Immature natural killer cell (primary cell): ENCODE measurements at regions not wholly inside any gene's neighbourhood (a gene's known extent, or its start where the extent isn't known, plus 50 kb on each side); places are given as distances from the start of the nearest gene placed in this dataset.
"Not testable (repeated sequence)": the region's sequence is repeated elsewhere in the genome, so short reads cannot be mapped to it uniquely, and the experiment has no call there.

Experiments used
- DNase-seq, 3 donors: peaks; one replicate each; pipeline ENCODE4 v3.0.0; 2022; ENCODE audit warnings: mixed read lengths in 1 of 3
- H3K27ac Mint-ChIP-seq, 6 donors: one replicate each; pipeline ENCODE4 v1.8.0; 2020; ENCODE audit warnings: mixed read lengths in 6 of 6, mild to moderate bottlenecking in 5 of 6, inconsistent platforms in 4 of 6, moderate library complexity in 3 of 6
- H3K27me3 Mint-ChIP-seq, 3 donors: one replicate each; pipeline ENCODE4 v1.8.0; 2020 to 2021; ENCODE audit warnings: low read depth in 3 of 3, mild to moderate bottlenecking in 3 of 3, mixed read lengths in 3 of 3, moderate library complexity in 3 of 3, inconsistent platforms in 1 of 3
- H3K36me3 Mint-ChIP-seq, 3 donors: one replicate each; pipeline ENCODE4 v1.8.0; 2020; ENCODE audit warnings: mixed read lengths in 3 of 3, inconsistent platforms in 2 of 3, mild to moderate bottlenecking in 2 of 3
- H3K4me1 Mint-ChIP-seq, 2 donors: one replicate each; pipeline ENCODE4 v1.8.0; 2020; ENCODE audit warnings: inconsistent platforms in 2 of 2, mild to moderate bottlenecking in 2 of 2, mixed read lengths in 2 of 2, moderate library complexity in 1 of 2
- H3K4me3 Mint-ChIP-seq, 5 donors: one replicate each; pipeline ENCODE4 v1.8.0; 2020; ENCODE audit warnings: mild to moderate bottlenecking in 5 of 5, mixed read lengths in 5 of 5, inconsistent platforms in 3 of 5, moderate library complexity in 3 of 5
- H3K9me3 Mint-ChIP-seq, 6 donors: one replicate each; pipeline ENCODE4 v1.8.0; 2020; ENCODE audit warnings: mild to moderate bottlenecking in 6 of 6, mixed read lengths in 6 of 6, inconsistent platforms in 4 of 6, moderate library complexity in 3 of 6

GRCh38 chr5:72705178-72705577, 111.3 kb upstream of the TNPO1 start:
- H3K27me3 Mint-ChIP-seq = peaks cover 1 to 3% (median 3%) of the 10 kb centered on the region in 3 donors
- H3K4me3 Mint-ChIP-seq = no peak overlapping the region
- no peaks in the 10 kb centered on the region for H3K36me3 Mint-ChIP-seq
- peaks cover 0 to 2% (median 0%) of the 10 kb centered on the region in 6 donors for H3K9me3 Mint-ChIP-seq
- DNase-seq = no peak
- no peaks in the 10 kb centered on the region for H3K4me1 Mint-ChIP-seq
- H3K27ac Mint-ChIP-seq = no peak overlapping the region

GRCh38 chr5:72703876-72704275, 112.6 kb upstream of the TNPO1 start:
- no peak overlapping the region for H3K4me3 Mint-ChIP-seq
- DNase-seq = no peak
- no peaks in the 10 kb centered on the region for H3K4me1 Mint-ChIP-seq
- no peak overlapping the region for H3K27ac Mint-ChIP-seq
- H3K27me3 Mint-ChIP-seq = peaks cover 0 to 4% (median 3%) of the 10 kb centered on the region in 3 donors
- H3K36me3 Mint-ChIP-seq = no peaks in the 10 kb centered on the region
- H3K9me3 Mint-ChIP-seq = peaks cover 0 to 2% (median 0%) of the 10 kb centered on the region in 6 donors

- Mint-ChIP-seq H3K9me3 (peaks cover 0 to 2% (median 0%) of the 10 kb centered on the region in 6 donors), H3K27me3 (peaks cover 0 to 6% (median 3%) of the 10 kb centered on the region in 3 donors), H3K4me3 (no peak overlapping the region), H3K36me3 (no peaks in the 10 kb centered on the region), H3K4me1 (no peaks in the 10 kb centered on the region), H3K27ac (no peak overlapping the region)
- no peak for DNase-seq
These were observed 113.5 kb upstream of the TNPO1 start for GRCh38 chr5:72702881-72703434.

- DNase-seq, H3K4me3 Mint-ChIP-seq, H3K36me3 Mint-ChIP-seq, H3K4me1 Mint-ChIP-seq, H3K27me3 Mint-ChIP-seq, H3K9me3 Mint-ChIP-seq, H3K27ac Mint-ChIP-seq: not testable (repeated sequence)
These were observed 114.4 kb upstream of the TNPO1 start for GRCh38 chr5:72702105-72702504.

GRCh38 chr5:72698481-72698880, 118.0 kb upstream of the TNPO1 start:
- Mint-ChIP-seq H3K4me3 (no peak overlapping the region), H3K9me3 (peaks cover 0 to 2% (median 0%) of the 10 kb centered on the region in 6 donors), H3K27ac (no peak overlapping the region), H3K36me3 (no peaks in the 10 kb centered on the region), H3K27me3 (peaks cover 2 to 5% (median 3%) of the 10 kb centered on the region in 3 donors), H3K4me1 (no peaks in the 10 kb centered on the region)
- no peak for DNase-seq

GRCh38 chr5:72697622-72698021, 118.8 kb upstream of the TNPO1 start:
- DNase-seq = no peak
- no peaks in the 10 kb centered on the region for H3K36me3 Mint-ChIP-seq
- no peak overlapping the region for H3K27ac Mint-ChIP-seq
- no peaks in the 10 kb centered on the region for H3K4me1 Mint-ChIP-seq
- peaks cover 2 to 7% (median 3%) of the 10 kb centered on the region in 3 donors for H3K27me3 Mint-ChIP-seq
- H3K4me3 Mint-ChIP-seq = no peak overlapping the region
- H3K9me3 Mint-ChIP-seq = peaks cover 0 to 2% (median 0%) of the 10 kb centered on the region in 6 donors

- Mint-ChIP-seq H3K9me3 (no peaks in the 10 kb centered on the region), H3K36me3 (no peaks in the 10 kb centered on the region), H3K4me1 (no peaks in the 10 kb centered on the region), H3K27ac (no peak overlapping the region), H3K4me3 (no peak overlapping the region), H3K27me3 (peaks cover 0 to 9% (median 2%) of the 10 kb centered on the region in 3 donors)
- DNase-seq = no peak
These were observed 120.8 kb upstream of the TNPO1 start for GRCh38 chr5:72695659-72696058.

- H3K27me3 Mint-ChIP-seq = peaks cover 0 to 10% (median 2%) of the 10 kb centered on the region in 3 donors
- H3K4me1 Mint-ChIP-seq = no peaks in the 10 kb centered on the region
- H3K27ac Mint-ChIP-seq = no peak overlapping the region
- DNase-seq = no peak
- no peaks in the 10 kb centered on the region for H3K9me3 Mint-ChIP-seq
- no peak overlapping the region for H3K4me3 Mint-ChIP-seq
- no peaks in the 10 kb centered on the region for H3K36me3 Mint-ChIP-seq
These were observed 121.6 kb upstream of the TNPO1 start for GRCh38 chr5:72694856-72695255.

- peaks cover 2 to 7% (median 2%) of the 10 kb centered on the region in 3 donors for H3K27me3 Mint-ChIP-seq
- H3K4me3 Mint-ChIP-seq = no peak overlapping the region
- no peaks in the 10 kb centered on the region for H3K9me3 Mint-ChIP-seq
- no peaks in the 10 kb centered on the region for H3K36me3 Mint-ChIP-seq
- no peaks in the 10 kb centered on the region for H3K4me1 Mint-ChIP-seq
- no peak for DNase-seq
- no peak overlapping the region for H3K27ac Mint-ChIP-seq
These were observed 122.8 kb upstream of the TNPO1 start for GRCh38 chr5:72693546-72694205.

- no peaks in the 10 kb centered on the region for H3K36me3 Mint-ChIP-seq
- DNase-seq = no peak
- H3K27me3 Mint-ChIP-seq = peaks cover 2 to 7% (median 2%) of the 10 kb centered on the region in 3 donors
- no peaks in the 10 kb centered on the region for H3K4me1 Mint-ChIP-seq
- no peak overlapping the region for H3K4me3 Mint-ChIP-seq
- H3K9me3 Mint-ChIP-seq = no peaks in the 10 kb centered on the region
- H3K27ac Mint-ChIP-seq = no peak overlapping the region
These were observed 123.6 kb upstream of the TNPO1 start for GRCh38 chr5:72692651-72693442.

- H3K4me1 Mint-ChIP-seq = no peaks in the 10 kb centered on the region
- H3K9me3 Mint-ChIP-seq = no peaks in the 10 kb centered on the region
- H3K27ac Mint-ChIP-seq = no peak overlapping the region
- no peak for DNase-seq
- peaks cover 2 to 7% (median 2%) of the 10 kb centered on the region in 3 donors for H3K27me3 Mint-ChIP-seq
- no peak overlapping the region for H3K4me3 Mint-ChIP-seq
- H3K36me3 Mint-ChIP-seq = no peaks in the 10 kb centered on the region
These were observed 124.2 kb upstream of the TNPO1 start for GRCh38 chr5:72692231-72692637.

- Mint-ChIP-seq H3K27ac (no peak overlapping the region), H3K4me3 (no peak overlapping the region), H3K9me3 (no peaks in the 10 kb centered on the region), H3K4me1 (no peaks in the 10 kb centered on the region), H3K36me3 (no peaks in the 10 kb centered on the region), H3K27me3 (peaks cover 2 to 7% (median 2%) of the 10 kb centered on the region in 3 donors)
- no peak for DNase-seq
These were observed 124.7 kb upstream of the TNPO1 start for GRCh38 chr5:72691751-72692150.

- no peaks in the 10 kb centered on the region for H3K4me1 Mint-ChIP-seq
- no peak overlapping the region for H3K4me3 Mint-ChIP-seq
- H3K27ac Mint-ChIP-seq = no peak overlapping the region
- no peak for DNase-seq
- no peaks in the 10 kb centered on the region for H3K36me3 Mint-ChIP-seq
- peaks cover 0 to 7% (median 2%) of the 10 kb centered on the region in 3 donors for H3K27me3 Mint-ChIP-seq
- no peaks in the 10 kb centered on the region for H3K9me3 Mint-ChIP-seq
These were observed 127.5 kb upstream of the TNPO1 start for GRCh38 chr5:72688916-72689315.

- Mint-ChIP-seq H3K27ac (no peak overlapping the region), H3K9me3 (peaks cover 0 to 2% (median 0%) of the 10 kb centered on the region in 6 donors), H3K4me1 (no peaks in the 10 kb centered on the region), H3K36me3 (no peaks in the 10 kb centered on the region), H3K27me3 (peaks cover 0 to 4% (median 2%) of the 10 kb centered on the region in 3 donors), H3K4me3 (no peak overlapping the region)
- no peak for DNase-seq
These were observed 129.2 kb upstream of the TNPO1 start for GRCh38 chr5:72687288-72687687.
